Right ventricle myocardium superior (tissue), 1 donor: ENCODE measurements at regions not wholly inside any gene's neighbourhood (a gene's known extent, or its start where the extent isn't known, plus 50 kb on each side); places are given as distances from the start of the nearest gene placed in this dataset.

Source experiments
- ATAC-seq: fragments of 200-7000 bp; cut with Tn5 transposase; one replicate; pipeline ENCODE4 v1.9.1; 2020; ENCODE audit warnings: mild to moderate bottlenecking; ENCODE audit not compliant: poor library complexity
- DNase-seq: peaks from one replicate; pipeline ENCODE4 v3.0.0-alpha.2; 2020
- intact Hi-C: fragments of 100-400 bp; cut with DNase I; formaldehyde crosslinking; loops from one replicate; pipeline ENCODE4 v1.11.2; 2022
- donor health status: DM: no; HTN: yes; CAD: no; lungs with severe emphysema.

GRCh38 chr2:120902592-120902991, 166.9 kb downstream of the GLI2 start:
- ATAC-seq (no peak), DNase-seq (no peak)
- intact Hi-C loops: no loop called here

- ATAC-seq (no peak), DNase-seq (no peak)
- intact Hi-C loops: no loop called here
These were observed 168.7 kb downstream of the GLI2 start for GRCh38 chr2:120904379-120904778.

- no peak for DNase-seq
These were observed 169.2 kb downstream of the GLI2 start for GRCh38 chr2:120904830-120905234.

GRCh38 chr2:120905298-120905697, 169.6 kb downstream of the GLI2 start:
- intact Hi-C loops: no loop called here
- no peak for DNase-seq
- ATAC-seq: no peak

More at GRCh38 chr2:120904830-120905234, 169.2 kb downstream of the GLI2 start:
- peak; percentile 57 for ATAC-seq
- intact Hi-C loops: no loop called here

GRCh38 chr2:120905824-120906571, 170.3 kb downstream of the GLI2 start:
- DNase-seq: no peak
- intact Hi-C loops: no loop called here
- ATAC-seq: no peak

GRCh38 chr2:120906914-120907313, 171.2 kb downstream of the GLI2 start:
- ATAC-seq (no peak), DNase-seq (no peak)
- intact Hi-C loops: no loop called here

- ATAC-seq (no peak), DNase-seq (no peak)
- intact Hi-C loops: no loop called here
These were observed 172.2 kb downstream of the GLI2 start for GRCh38 chr2:120907822-120908221.

- ATAC-seq (no peak), DNase-seq (no peak)
- intact Hi-C loops: no loop called here
These were observed 172.8 kb downstream of the GLI2 start for GRCh38 chr2:120908314-120908975.

GRCh38 chr2:120909102-120909501, 173.4 kb downstream of the GLI2 start:
- DNase-seq: no peak
- ATAC-seq: no peak
- intact Hi-C loops: no loop called here

- ATAC-seq (no peak), DNase-seq (no peak)
- intact Hi-C loops: no loop called here
These were observed 174.5 kb downstream of the GLI2 start for GRCh38 chr2:120910164-120910563.

GRCh38 chr2:120910956-120911951, 175.6 kb downstream of the GLI2 start:
- intact Hi-C loops: no loop called here

GRCh38 chr2:120912101-120912985, 176.7 kb downstream of the GLI2 start:
- ATAC-seq (peak; percentile 49), DNase-seq (peak; percentile 85)
- intact Hi-C loops: no loop called here

More at GRCh38 chr2:120910956-120911951, 175.6 kb downstream of the GLI2 start:
- no peak for DNase-seq
- no peak for ATAC-seq

GRCh38 chr2:120913972-120914838, 178.5 kb downstream of the GLI2 start:
- intact Hi-C loops: no loop called here
- ATAC-seq (no peak), DNase-seq (no peak)

- DNase-seq (peak; percentile 91), ATAC-seq (peak; percentile 87)
- intact Hi-C loops: no loop called here
These were observed 179.3 kb downstream of the GLI2 start for GRCh38 chr2:120914839-120915521.

- intact Hi-C loops: no loop called here
- DNase-seq: no peak
- no peak for ATAC-seq
These were observed 180.0 kb downstream of the GLI2 start for GRCh38 chr2:120915670-120916069.

- ATAC-seq (no peak), DNase-seq (no peak)
These were observed 180.8 kb downstream of the GLI2 start for GRCh38 chr2:120916446-120916845.

GRCh38 chr2:120917886-120918285, 182.2 kb downstream of the GLI2 start:
- intact Hi-C loops: no loop called here
- DNase-seq (no peak), ATAC-seq (no peak)

More at GRCh38 chr2:120916446-120916845, 180.8 kb downstream of the GLI2 start:
- intact Hi-C loops: no loop called here
